Cardiac muscle cell (in vitro differentiated cells and primary cell): ENCODE measurements at regions not wholly inside any gene's neighbourhood (a gene's known extent, or its start where the extent isn't known, plus 50 kb on each side); places are given as distances from the start of the nearest gene placed in this dataset.
A peak's percentile ranks its signal among the peaks of the same experiment; 100 is the strongest.

Experiments
- DNase-seq, 2 donors: peaks; one replicate each; pipeline versions ENCODE4 v3.0.0 to v3.0.0-alpha.2; 2010 to 2017; ENCODE audit warnings: low read depth in 1 of 2, low spot score in 1 of 2
- H3K27ac ChIP-seq: fragments of 200-600 bp; sonication (generic); 2 replicates; pipeline ENCODE4 v1.5.1; 2016
- H3K27me3 ChIP-seq: fragments of 200-600 bp; sonication (generic); 2 replicates; pipeline ENCODE4 v1.6.0; 2016; ENCODE audit warnings: control low read depth
- H3K36me3 ChIP-seq: fragments of 200-600 bp; sonication (generic); 2 replicates; pipeline ENCODE4 v1.5.1; 2016; ENCODE audit warnings: control low read depth
- H3K4me1 ChIP-seq: fragments of 200-600 bp; sonication (generic); 2 replicates; pipeline ENCODE4 v1.8.1; 2017; ENCODE audit warnings: low read depth, mild to moderate bottlenecking, mixed run types
- H3K4me3 ChIP-seq: fragments of 200-600 bp; sonication (generic); 2 replicates; pipeline ENCODE4 v1.5.1; 2016; ENCODE audit warnings: mild to moderate bottlenecking
- H3K9me3 ChIP-seq: fragments of 200-600 bp; sonication (generic); 2 replicates; pipeline ENCODE4 v1.5.1; 2017; ENCODE audit warnings: low read depth, mild to moderate bottlenecking, control low read depth
- CTCF ChIP-seq: IDR thresholded peaks from 2 replicates; pipeline ENCODE4 v1.5.1; 2012; ENCODE audit warnings: low read depth, mild to moderate bottlenecking, low read length

DNA sequence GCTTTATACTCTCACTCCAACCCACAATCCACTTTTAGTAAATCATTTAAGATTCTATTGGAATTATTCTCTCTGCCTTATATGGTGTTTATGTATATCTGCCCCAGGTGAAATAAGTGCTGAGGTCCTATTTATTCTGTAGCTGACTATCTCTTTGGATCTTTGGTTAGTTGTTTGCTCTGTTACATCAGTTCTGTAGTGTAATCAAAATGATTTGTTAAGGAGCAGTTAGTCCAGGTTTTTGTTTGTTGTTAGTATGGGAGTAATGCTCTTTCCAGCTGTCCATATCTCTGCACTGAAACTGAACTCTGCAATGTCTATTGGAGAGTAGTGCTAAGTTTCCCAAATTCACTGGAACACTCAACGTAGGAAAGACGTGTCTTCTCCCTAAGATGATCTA lies 615.8 kb downstream of the SNAPC1 start:
- Histone ChIP-seq H3K27me3 (no peaks in the 10 kb centered on the region), H3K4me3 (no peak overlapping the region), H3K4me1 (no peaks in the 10 kb centered on the region), H3K9me3 (no peaks in the 10 kb centered on the region), H3K27ac (no peak overlapping the region), H3K36me3 (no peaks in the 10 kb centered on the region)
- no peak for DNase-seq
- TF ChIP-seq CTCF, result no peak

DNA sequence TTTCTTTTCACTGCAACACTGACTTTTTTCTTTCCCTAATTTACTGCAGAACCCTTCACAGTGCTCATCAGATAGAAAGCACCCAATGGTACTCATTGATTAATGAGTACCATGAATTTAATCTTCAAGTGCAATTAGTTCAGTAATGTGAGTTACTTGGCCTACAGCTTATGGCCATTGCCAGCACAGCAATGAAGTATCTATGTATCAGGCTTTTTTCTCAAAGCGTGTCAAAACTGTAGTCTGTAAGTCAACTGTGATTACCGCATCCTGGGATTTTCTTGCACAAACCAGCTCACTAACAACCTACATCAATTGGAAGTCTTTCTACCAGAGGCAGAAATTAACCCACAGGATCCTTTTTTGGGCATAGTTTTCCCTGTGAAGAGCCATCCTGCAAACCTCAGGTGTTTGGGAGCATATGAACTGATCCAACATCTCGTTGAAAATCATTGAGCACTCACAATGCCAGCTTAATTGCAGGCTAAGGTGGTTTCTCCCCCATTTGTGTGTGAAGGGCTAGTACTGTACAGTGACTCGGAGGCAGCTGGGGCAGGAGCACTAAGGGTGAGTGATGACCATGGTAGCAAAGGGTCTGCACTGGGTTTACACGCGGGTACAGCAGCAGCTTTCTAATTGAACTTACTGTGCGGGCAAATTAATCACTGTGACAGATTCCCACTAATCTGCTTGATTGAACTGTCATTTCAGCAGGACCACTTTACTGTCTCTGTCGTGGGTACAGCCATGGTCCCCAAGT lies 619.3 kb downstream of the SNAPC1 start:
- TF ChIP-seq CTCF, result no peak
- no peaks in the 10 kb centered on the region for H3K9me3 ChIP-seq
- no peak overlapping the region for H3K27ac ChIP-seq
- no peaks in the 10 kb centered on the region for H3K27me3 ChIP-seq
- no peak for DNase-seq
- no peak overlapping the region for H3K4me3 ChIP-seq
- H3K36me3 ChIP-seq, result no peaks in the 10 kb centered on the region
- H3K4me1 ChIP-seq, result no peaks in the 10 kb centered on the region

- no peak for TF ChIP-seq CTCF
- no peak for DNase-seq
- Histone ChIP-seq H3K36me3 (no peaks in the 10 kb centered on the region), H3K27ac (no peak overlapping the region), H3K27me3 (no peaks in the 10 kb centered on the region), H3K4me3 (no peak overlapping the region), H3K4me1 (no peaks in the 10 kb centered on the region), H3K9me3 (no peaks in the 10 kb centered on the region)
These were observed 636.1 kb downstream of the KCNH5 start for GRCh38 chr14:62409169-62409568.

DNA sequence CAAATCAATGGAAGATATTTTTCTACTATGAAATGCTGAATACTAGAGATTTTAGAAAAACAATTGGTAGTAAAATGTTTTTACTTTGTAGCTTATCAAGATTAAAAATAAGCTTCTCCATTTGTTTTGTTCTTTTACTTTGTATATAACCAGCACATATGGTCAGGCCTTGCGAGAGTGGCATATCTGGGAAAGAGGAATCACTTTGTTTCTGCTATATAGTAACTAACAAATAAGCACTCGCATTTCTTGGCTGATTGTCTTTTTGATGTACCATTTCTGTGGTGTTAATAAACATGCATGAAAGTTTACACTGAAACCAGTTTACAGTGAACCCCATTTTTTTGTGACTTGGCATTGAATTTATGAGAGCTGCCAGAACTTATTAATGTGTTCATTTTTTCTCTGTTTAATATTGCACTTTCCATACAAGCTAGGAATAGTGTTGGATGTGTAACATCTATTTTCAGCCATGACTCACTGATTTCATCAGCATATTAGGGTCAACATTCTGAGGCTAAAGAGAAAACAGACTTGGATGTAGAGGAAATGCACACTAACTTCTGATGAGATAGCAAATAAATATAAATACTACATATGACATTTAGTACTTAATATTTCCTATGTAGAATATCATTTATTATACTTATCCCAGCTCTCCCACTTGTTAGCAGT lies 635.5 kb downstream of the KCNH5 start:
- H3K27ac ChIP-seq, result no peak overlapping the region
- no peak for TF ChIP-seq CTCF
- no peaks in the 10 kb centered on the region for H3K36me3 ChIP-seq
- no peak overlapping the region for H3K4me3 ChIP-seq
- H3K4me1 ChIP-seq, result no peaks in the 10 kb centered on the region
- no peaks in the 10 kb centered on the region for H3K27me3 ChIP-seq
- peak in 1 of 2 donors; percentile 50 for DNase-seq
- H3K9me3 ChIP-seq, result no peaks in the 10 kb centered on the region

- Histone ChIP-seq H3K4me3 (no peak overlapping the region), H3K4me1 (no peaks in the 10 kb centered on the region), H3K27me3 (no peaks in the 10 kb centered on the region), H3K36me3 (no peaks in the 10 kb centered on the region), H3K27ac (no peak overlapping the region), H3K9me3 (no peaks in the 10 kb centered on the region)
- no peak for DNase-seq
- no peak for TF ChIP-seq CTCF
These were observed 624.4 kb downstream of the KCNH5 start for GRCh38 chr14:62420847-62421246.
